ENCODE measurements at regions not wholly inside any gene's neighbourhood (a gene's known extent, or its start where the extent isn't known, plus 50 kb on each side); places are given as distances from the start of the nearest gene placed in this dataset.

- Mint-ChIP-seq H3K4me3 (no peak overlapping the region), H3K9me3 (peaks cover 10% of the 10 kb centered on the region), H3K36me3 (no peaks in the 10 kb centered on the region), H3K27me3 (peaks cover 3% of the 10 kb centered on the region), H3K4me1 (ENCODE audit: unreplicated experiment) (peaks cover 12% of the 10 kb centered on the region), H3K27ac (no peak overlapping the region)
- DNase-seq (ENCODE audit: extremely low spot score, unreplicated experiment) = no peak
- no peak for TF ChIP-seq CTCF (conservative IDR thresholded peaks at IDR 0.05)
Measured at GRCh38 chr2:221330436-221330835, 241.7 kb downstream of the EPHA4 start.

- DNase-seq (ENCODE audit: extremely low spot score, unreplicated experiment) = no peak
- Mint-ChIP-seq H3K4me1 (ENCODE audit: unreplicated experiment) (peaks cover 17% of the 10 kb centered on the region), H3K4me3 (peak overlapping the region; percentile 49), H3K9me3 (peaks cover 12% of the 10 kb centered on the region), H3K27me3 (peaks cover 8% of the 10 kb centered on the region), H3K36me3 (no peaks in the 10 kb centered on the region), H3K27ac (peak overlapping the region; percentile 46)
- no peak for TF ChIP-seq CTCF (conservative IDR thresholded peaks at IDR 0.05)
Measured at GRCh38 chr2:221334481-221335218, 237.5 kb downstream of the EPHA4 start.

GRCh38 chr2:221335219-221335752, 236.8 kb downstream of the EPHA4 start:
- Mint-ChIP-seq H3K27me3 (peaks cover 8% of the 10 kb centered on the region), H3K27ac (no peak overlapping the region), H3K4me3 (peak overlapping the region; percentile 49), H3K9me3 (peaks cover 15% of the 10 kb centered on the region), H3K4me1 (ENCODE audit: unreplicated experiment) (peaks cover 17% of the 10 kb centered on the region), H3K36me3 (no peaks in the 10 kb centered on the region)
- DNase-seq (ENCODE audit: extremely low spot score, unreplicated experiment) = no peak
- no peak for TF ChIP-seq CTCF (conservative IDR thresholded peaks at IDR 0.05)

- no peaks in the 10 kb centered on the region for H3K36me3 Mint-ChIP-seq
- no peak for TF ChIP-seq CTCF (conservative IDR thresholded peaks at IDR 0.05)
- no peak overlapping the region for H3K4me3 Mint-ChIP-seq
- peaks cover 17% of the 10 kb centered on the region for H3K4me1 Mint-ChIP-seq (ENCODE audit: unreplicated experiment)
- peaks cover 8% of the 10 kb centered on the region for H3K27me3 Mint-ChIP-seq
- DNase-seq (ENCODE audit: extremely low spot score, unreplicated experiment) = no peak
- H3K9me3 Mint-ChIP-seq = peaks cover 12% of the 10 kb centered on the region
- H3K27ac Mint-ChIP-seq = no peak overlapping the region
Measured at GRCh38 chr2:221336967-221337366, 235.1 kb downstream of the EPHA4 start.

- peaks cover 17% of the 10 kb centered on the region for H3K4me1 Mint-ChIP-seq (ENCODE audit: unreplicated experiment)
- H3K4me3 Mint-ChIP-seq = no peak overlapping the region
- H3K27me3 Mint-ChIP-seq = peaks cover 8% of the 10 kb centered on the region
- DNase-seq (ENCODE audit: extremely low spot score, unreplicated experiment) = no peak
- no peaks in the 10 kb centered on the region for H3K36me3 Mint-ChIP-seq
- peaks cover 5% of the 10 kb centered on the region for H3K9me3 Mint-ChIP-seq
- H3K27ac Mint-ChIP-seq = no peak overlapping the region
- TF ChIP-seq CTCF (conservative IDR thresholded peaks at IDR 0.05) = no peak
Measured at GRCh38 chr2:221337957-221338685, 234.0 kb downstream of the EPHA4 start.
